ENCODE measurements at regions not wholly inside any gene's neighbourhood (a gene's known extent, or its start where the extent isn't known, plus 50 kb on each side); places are given as distances from the start of the nearest gene placed in this dataset.

GRCh38 chr1:199177241-199177640 is 538.4 kb downstream of the PTPRC start:
- TF ChIP-seq, protein P1, sequence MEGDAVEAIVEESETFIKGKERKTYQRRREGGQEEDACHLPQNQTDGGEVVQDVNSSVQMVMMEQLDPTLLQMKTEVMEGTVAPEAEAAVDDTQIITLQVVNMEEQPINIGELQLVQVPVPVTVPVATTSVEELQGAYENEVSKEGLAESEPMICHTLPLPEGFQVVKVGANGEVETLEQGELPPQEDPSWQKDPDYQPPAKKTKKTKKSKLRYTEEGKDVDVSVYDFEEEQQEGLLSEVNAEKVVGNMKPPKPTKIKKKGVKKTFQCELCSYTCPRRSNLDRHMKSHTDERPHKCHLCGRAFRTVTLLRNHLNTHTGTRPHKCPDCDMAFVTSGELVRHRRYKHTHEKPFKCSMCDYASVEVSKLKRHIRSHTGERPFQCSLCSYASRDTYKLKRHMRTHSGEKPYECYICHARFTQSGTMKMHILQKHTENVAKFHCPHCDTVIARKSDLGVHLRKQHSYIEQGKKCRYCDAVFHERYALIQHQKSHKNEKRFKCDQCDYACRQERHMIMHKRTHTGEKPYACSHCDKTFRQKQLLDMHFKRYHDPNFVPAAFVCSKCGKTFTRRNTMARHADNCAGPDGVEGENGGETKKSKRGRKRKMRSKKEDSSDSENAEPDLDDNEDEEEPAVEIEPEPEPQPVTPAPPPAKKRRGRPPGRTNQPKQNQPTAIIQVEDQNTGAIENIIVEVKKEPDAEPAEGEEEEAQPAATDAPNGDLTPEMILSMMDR (conservative IDR thresholded peaks at IDR 0.05; ENCODE audit: low read depth, low read length), result no peak
- H3K4me3 ChIP-seq (ENCODE audit: low read depth, low read length), result no peak overlapping the region
- no peak for DNase-seq (ENCODE audit: low read depth)

GRCh38 chr1:199178646-199179045 is 539.8 kb downstream of the PTPRC start:
- no peak overlapping the region for H3K4me3 ChIP-seq (ENCODE audit: low read depth, low read length)
- TF ChIP-seq, protein P1 (conservative IDR thresholded peaks at IDR 0.05; ENCODE audit: low read depth, low read length), result no peak
- DNase-seq (ENCODE audit: low read depth), result no peak

DNA sequence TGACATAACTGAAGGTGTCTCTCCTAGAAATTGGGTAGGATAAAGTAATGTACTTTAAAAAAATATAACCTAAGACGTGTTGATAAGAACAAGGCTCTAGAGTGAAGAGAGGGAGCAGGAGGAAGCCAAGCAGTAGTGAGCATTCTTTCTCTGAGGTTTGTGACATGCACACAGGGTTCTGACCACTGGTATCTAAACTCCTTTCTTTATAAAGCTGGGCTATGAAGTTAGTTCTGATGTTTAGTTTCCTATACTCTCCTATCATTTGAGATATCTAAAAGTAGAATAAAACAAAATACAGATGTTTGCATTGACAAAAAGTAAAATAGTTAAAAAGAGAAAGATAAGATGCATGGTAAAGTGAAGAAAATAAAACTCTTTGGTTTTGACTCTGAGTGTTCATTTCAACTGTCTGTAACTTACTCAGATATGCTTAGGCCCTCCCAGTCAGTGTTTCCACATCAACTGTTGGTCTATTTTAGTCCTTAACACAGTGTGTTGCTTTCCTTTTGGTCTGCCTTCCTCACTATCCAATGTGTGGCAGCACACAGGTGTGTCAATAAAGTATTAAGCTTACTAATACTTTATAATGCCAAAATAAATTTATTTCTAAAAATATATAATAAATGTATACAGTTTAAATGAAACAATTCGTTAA is 543.5 kb downstream of the PTPRC start:
- TF ChIP-seq, protein P1 (conservative IDR thresholded peaks at IDR 0.05; ENCODE audit: low read depth, low read length), result no peak

GRCh38 chr1:199184180-199184579 is 545.3 kb downstream of the PTPRC start:
- DNase-seq (ENCODE audit: low read depth), result no peak
- H3K4me3 ChIP-seq (ENCODE audit: low read depth, low read length), result no peak overlapping the region
- TF ChIP-seq, protein P1 (conservative IDR thresholded peaks at IDR 0.05; ENCODE audit: low read depth, low read length), result no peak

More for the DNA sequence above, 543.5 kb downstream of the PTPRC start:
- H3K4me3 ChIP-seq (ENCODE audit: low read depth, low read length), result no peak overlapping the region
- no peak for DNase-seq (ENCODE audit: low read depth)

DNA sequence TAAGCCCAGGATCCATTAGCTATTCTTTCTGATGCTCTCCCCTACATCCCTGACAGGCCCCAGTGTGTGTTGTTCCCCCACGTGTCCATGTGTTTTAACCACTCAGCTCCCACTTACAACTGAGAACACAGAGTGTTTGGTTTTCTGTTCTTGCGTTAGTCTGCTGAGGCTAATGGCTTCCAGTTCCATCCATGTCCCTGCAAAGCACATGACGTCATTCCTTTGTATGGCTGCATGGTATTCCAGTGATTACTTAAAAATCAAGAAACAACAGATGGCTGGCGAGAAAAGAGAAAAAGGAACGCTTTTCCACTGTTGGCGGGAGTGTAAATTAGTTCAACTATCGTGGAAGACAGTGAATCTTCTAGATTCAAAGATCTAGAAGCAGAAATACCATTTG is 556.0 kb downstream of the PTPRC start:
- DNase-seq (ENCODE audit: low read depth), result no peak
- TF ChIP-seq, protein P1 (conservative IDR thresholded peaks at IDR 0.05; ENCODE audit: low read depth, low read length), result no peak
- H3K4me3 ChIP-seq (ENCODE audit: low read depth, low read length), result no peak overlapping the region

- TF ChIP-seq, protein P1 (conservative IDR thresholded peaks at IDR 0.05; ENCODE audit: low read depth, low read length), result no peak
- DNase-seq (ENCODE audit: low read depth), result no peak
- H3K4me3 ChIP-seq (ENCODE audit: low read depth, low read length), result no peak overlapping the region
These were observed 558.9 kb downstream of the PTPRC start for GRCh38 chr1:199197695-199198094.

GRCh38 chr1:199202331-199202730 is 563.5 kb downstream of the PTPRC start:
- TF ChIP-seq, protein P1 (conservative IDR thresholded peaks at IDR 0.05; ENCODE audit: low read depth, low read length), result no peak
- H3K4me3 ChIP-seq (ENCODE audit: low read depth, low read length), result no peak overlapping the region
- no peak for DNase-seq (ENCODE audit: low read depth)

Data from epithelial cell of proximal tubule (primary cell).